ENCODE measurements at regions not wholly inside any gene's neighbourhood (a gene's known extent, or its start where the extent isn't known, plus 50 kb on each side); places are given as distances from the start of the nearest gene placed in this dataset.
"Not testable (repeated sequence)": the region's sequence is repeated elsewhere in the genome, so short reads cannot be mapped to it uniquely, and the experiment has no call there.

- CTCF ChIA-PET: no interaction called here
- no peak for ATAC-seq
- H3K27ac Mint-ChIP-seq: no peak overlapping the region
- H3K36me3 Mint-ChIP-seq: no peaks in the 10 kb centered on the region
- no peaks in the 10 kb centered on the region for H3K9me3 Mint-ChIP-seq (ENCODE audit: low read depth)
- no peak for DNase-seq
- H3K27me3 Mint-ChIP-seq: peaks cover 3% of the 10 kb centered on the region
- H3K4me1 Mint-ChIP-seq: no peaks in the 10 kb centered on the region
- no peak overlapping the region for H3K4me3 Mint-ChIP-seq
Observed at GRCh38 chr1:96865731-96866685, 144.4 kb downstream of the PTBP2 start.

- ATAC-seq (no peak), DNase-seq (no peak)
- H3K4me1 Mint-ChIP-seq: no peaks in the 10 kb centered on the region
- H3K27ac Mint-ChIP-seq: no peak overlapping the region
- H3K27me3 Mint-ChIP-seq: peaks cover 2% of the 10 kb centered on the region
- CTCF ChIA-PET: no interaction called here
- H3K9me3 Mint-ChIP-seq (ENCODE audit: low read depth): peaks cover 4% of the 10 kb centered on the region
- no peaks in the 10 kb centered on the region for H3K36me3 Mint-ChIP-seq
- no peak overlapping the region for H3K4me3 Mint-ChIP-seq
Observed at GRCh38 chr1:96872757-96873156, 151.2 kb downstream of the PTBP2 start.

GRCh38 chr1:96878640-96879039, 157.1 kb downstream of the PTBP2 start:
- Mint-ChIP-seq H3K4me3 (no peak overlapping the region), H3K9me3 (ENCODE audit: low read depth) (no peaks in the 10 kb centered on the region), H3K4me1 (no peaks in the 10 kb centered on the region), H3K27ac (no peak overlapping the region), H3K27me3 (no peaks in the 10 kb centered on the region), H3K36me3 (no peaks in the 10 kb centered on the region)
- DNase-seq: no peak
- ATAC-seq: no peak
- CTCF ChIA-PET: no interaction called here

- ATAC-seq: no peak
- no peak for DNase-seq
- H3K36me3 Mint-ChIP-seq: no peaks in the 10 kb centered on the region
- H3K4me1 Mint-ChIP-seq: no peaks in the 10 kb centered on the region
- no peak overlapping the region for H3K27ac Mint-ChIP-seq
- H3K9me3 Mint-ChIP-seq (ENCODE audit: low read depth): no peaks in the 10 kb centered on the region
- no peak overlapping the region for H3K4me3 Mint-ChIP-seq
- CTCF ChIA-PET: no interaction called here
- H3K27me3 Mint-ChIP-seq: no peaks in the 10 kb centered on the region
Observed at GRCh38 chr1:96880626-96881025, 159.0 kb downstream of the PTBP2 start.

GRCh38 chr1:96882096-96882495, 160.5 kb downstream of the PTBP2 start:
- no peak overlapping the region for H3K27ac Mint-ChIP-seq
- no peak for DNase-seq
- H3K27me3 Mint-ChIP-seq: no peaks in the 10 kb centered on the region
- H3K9me3 Mint-ChIP-seq (ENCODE audit: low read depth): no peaks in the 10 kb centered on the region
- no peak overlapping the region for H3K4me3 Mint-ChIP-seq
- CTCF ChIA-PET: no interaction called here
- no peak for ATAC-seq
- H3K4me1 Mint-ChIP-seq: no peaks in the 10 kb centered on the region
- no peaks in the 10 kb centered on the region for H3K36me3 Mint-ChIP-seq

- Mint-ChIP-seq H3K9me3 (ENCODE audit: low read depth) (no peaks in the 10 kb centered on the region), H3K4me3 (no peak overlapping the region), H3K4me1 (no peaks in the 10 kb centered on the region), H3K27ac (no peak overlapping the region), H3K27me3 (no peaks in the 10 kb centered on the region), H3K36me3 (no peaks in the 10 kb centered on the region)
- ATAC-seq: no peak
- CTCF ChIA-PET: no interaction called here
- no peak for DNase-seq
Observed at GRCh38 chr1:96886474-96886873, 164.9 kb downstream of the PTBP2 start.

- no peaks in the 10 kb centered on the region for H3K4me1 Mint-ChIP-seq
Observed at GRCh38 chr1:96887501-96887900, 165.9 kb downstream of the PTBP2 start.

GRCh38 chr1:96901783-96902363, 180.3 kb downstream of the PTBP2 start:
- Mint-ChIP-seq H3K36me3 (no peaks in the 10 kb centered on the region), H3K4me1 (no peaks in the 10 kb centered on the region), H3K27me3 (peaks cover 2% of the 10 kb centered on the region)

More at GRCh38 chr1:96887501-96887900, 165.9 kb downstream of the PTBP2 start:
- H3K27me3 Mint-ChIP-seq: no peaks in the 10 kb centered on the region
- no peaks in the 10 kb centered on the region for H3K36me3 Mint-ChIP-seq
- no peak overlapping the region for H3K4me3 Mint-ChIP-seq
- ATAC-seq (no peak), DNase-seq (no peak)
- H3K27ac Mint-ChIP-seq: no peak overlapping the region
- no peaks in the 10 kb centered on the region for H3K9me3 Mint-ChIP-seq (ENCODE audit: low read depth)
- CTCF ChIA-PET: no interaction called here

GRCh38 chr1:96912248-96912647, 190.7 kb downstream of the PTBP2 start:
- no peaks in the 10 kb centered on the region for H3K36me3 Mint-ChIP-seq
- H3K27ac Mint-ChIP-seq: no peak overlapping the region
- H3K4me3 Mint-ChIP-seq: no peak overlapping the region
- no peaks in the 10 kb centered on the region for H3K4me1 Mint-ChIP-seq
- CTCF ChIA-PET: no interaction called here
- H3K9me3 Mint-ChIP-seq (ENCODE audit: low read depth): no peaks in the 10 kb centered on the region
- DNase-seq (no peak), ATAC-seq (no peak)
- H3K27me3 Mint-ChIP-seq: peaks cover 2% of the 10 kb centered on the region

More at GRCh38 chr1:96901783-96902363, 180.3 kb downstream of the PTBP2 start:
- no peak for DNase-seq
- ATAC-seq: no peak
- Mint-ChIP-seq H3K4me3 (no peak overlapping the region), H3K27ac (no peak overlapping the region), H3K9me3 (ENCODE audit: low read depth) (peaks cover 2% of the 10 kb centered on the region)
- CTCF ChIA-PET: no interaction called here

GRCh38 chr1:96915701-96916100, 194.1 kb downstream of the PTBP2 start:
- H3K9me3 Mint-ChIP-seq (ENCODE audit: low read depth); H3K27ac Mint-ChIP-seq; H3K4me1 Mint-ChIP-seq; H3K27me3 Mint-ChIP-seq; ATAC-seq; DNase-seq; H3K4me3 Mint-ChIP-seq; CTCF ChIA-PET; H3K36me3 Mint-ChIP-seq: not testable (repeated sequence)

GRCh38 chr1:96918406-96918805, 196.8 kb downstream of the PTBP2 start:
- no peak overlapping the region for H3K27ac Mint-ChIP-seq
- no peaks in the 10 kb centered on the region for H3K4me1 Mint-ChIP-seq
- no peak for DNase-seq
- ATAC-seq: no peak
- no peaks in the 10 kb centered on the region for H3K9me3 Mint-ChIP-seq (ENCODE audit: low read depth)
- peaks cover 6% of the 10 kb centered on the region for H3K27me3 Mint-ChIP-seq
- H3K36me3 Mint-ChIP-seq: no peaks in the 10 kb centered on the region
- no peak overlapping the region for H3K4me3 Mint-ChIP-seq
- CTCF ChIA-PET: no interaction called here

GRCh38 chr1:96922181-96922580, 200.6 kb downstream of the PTBP2 start:
- H3K4me1 Mint-ChIP-seq: peaks cover 10% of the 10 kb centered on the region

GRCh38 chr1:96923753-96924152, 202.2 kb downstream of the PTBP2 start:
- Mint-ChIP-seq H3K27ac (no peak overlapping the region), H3K36me3 (no peaks in the 10 kb centered on the region), H3K27me3 (peaks cover 3% of the 10 kb centered on the region), H3K4me1 (peaks cover 18% of the 10 kb centered on the region), H3K9me3 (ENCODE audit: low read depth) (no peaks in the 10 kb centered on the region), H3K4me3 (no peak overlapping the region)
- DNase-seq (no peak), ATAC-seq (no peak)
- CTCF ChIA-PET: no interaction called here

More at GRCh38 chr1:96922181-96922580, 200.6 kb downstream of the PTBP2 start:
- CTCF ChIA-PET: no interaction called here
- Mint-ChIP-seq H3K4me3 (no peak overlapping the region), H3K27me3 (peaks cover 6% of the 10 kb centered on the region), H3K27ac (no peak overlapping the region), H3K9me3 (ENCODE audit: low read depth) (no peaks in the 10 kb centered on the region), H3K36me3 (no peaks in the 10 kb centered on the region)
- ATAC-seq (no peak), DNase-seq (no peak)

GRCh38 chr1:96926176-96926575, 204.6 kb downstream of the PTBP2 start:
- H3K36me3 Mint-ChIP-seq: no peaks in the 10 kb centered on the region
- H3K4me3 Mint-ChIP-seq: no peak overlapping the region
- CTCF ChIA-PET: no interaction called here
- peaks cover 6% of the 10 kb centered on the region for H3K27me3 Mint-ChIP-seq
- no peak overlapping the region for H3K27ac Mint-ChIP-seq
- DNase-seq (no peak), ATAC-seq (no peak)
- H3K9me3 Mint-ChIP-seq (ENCODE audit: low read depth): no peaks in the 10 kb centered on the region
- H3K4me1 Mint-ChIP-seq: peaks cover 18% of the 10 kb centered on the region

Data from activated CD8-positive, alpha-beta memory T cell treated with anti-CD3 and anti-CD28 coated beads, Interleukin-2, amount 10 ng/mL, durations not matched to agents 7 days and 5 days (primary cell).